Stomach (tissue), 8 donors: ENCODE measurements at regions not wholly inside any gene's neighbourhood (a gene's known extent, or its start where the extent isn't known, plus 50 kb on each side); places are given as distances from the start of the nearest gene placed in this dataset.

ENCODE experiments used
- DNase-seq, 2 donors: peaks; one replicate each; pipeline versions ENCODE4 v3.0.0 to v3.0.0-alpha.2; 2013 to 2019
- H3K27ac ChIP-seq, 5 donors: fragments of 200-600 bp in 4 of 5; sonication (generic) in 4 of 5; one replicate each; pipeline ENCODE4 v1.5.1; 2013 to 2019; ENCODE audit warnings: mild to moderate bottlenecking in 1 of 5, moderate library complexity in 1 of 5
- H3K27me3 ChIP-seq, 3 donors: fragments of 200-600 bp; sonication (generic); one replicate each; pipeline ENCODE4 v1.5.1; 2017 to 2019; ENCODE audit warnings: mixed run types in 1 of 3
- H3K36me3 ChIP-seq, 4 donors: fragments of 200-600 bp; sonication (generic); 1 replicate in 3 of 4; 2 replicates in 1 of 4; pipeline ENCODE4 v1.5.1; 2016 to 2019
- H3K4me1 ChIP-seq, 4 donors: fragments of 200-600 bp; sonication (generic); one replicate each; pipeline ENCODE4 v1.5.1; 2016 to 2019
- H3K4me3 ChIP-seq, 4 donors: fragments of 200-600 bp; sonication (generic) in 3 of 4; one replicate each; pipeline ENCODE4 v1.5.1; 2016 to 2019; ENCODE audit warnings: mild to moderate bottlenecking in 1 of 4
- H3K9me3 ChIP-seq, 4 donors: fragments of 200-600 bp; sonication (generic); one replicate each; pipeline ENCODE4 v1.5.1; 2016 to 2019
- EP300 ChIP-seq: sonication (generic); formaldehyde crosslinking; IDR thresholded peaks from one replicate; pipeline ENCODE4 v1.6.1; 2017; ENCODE audit warnings: antibody characterized with exemption
- POLR2A ChIP-seq, 4 donors: fragments of 450-650 bp; IDR thresholded peaks; one replicate each; pipeline ENCODE4 v1.6.1; 2016; ENCODE audit warnings: antibody characterized with exemption in 4 of 4, control low read depth in 2 of 4, mild to moderate bottlenecking in 1 of 4, moderate library complexity in 1 of 4
- POLR2AphosphoS5 ChIP-seq, 3 donors: sonication (generic); formaldehyde crosslinking; IDR thresholded peaks; one replicate each; pipeline ENCODE4 v1.6.1; 2016; ENCODE audit warnings: antibody characterized with exemption in 3 of 3
- WGBS, 5 donors: extraction: QIAGEN DNeasy Blood & Tissue Kit in 3 of 5; methylation state at CpG; one replicate each; pipeline versions ENCODE4 v1.1.5 to v1.1.7; 2013 to 2018; 5-methylcytosine and 5-hydroxymethylcytosine counted together
- intact Hi-C: fragments of 100-400 bp; cut with DNase I; formaldehyde crosslinking; loops from one replicate; pipeline ENCODE4 v1.15.1; 2023; ENCODE audit warnings: low total_unique reads
- TF ChIP-seq, protein P1 (sequence below), 7 experiments: fragments of 450-650 bp in 4 of 7; fragments of 200-600 bp in 3 of 7; sonication (generic) in 3 of 7; IDR thresholded peaks; one replicate each; pipeline ENCODE4 v1.5.1; 2016 to 2019; ENCODE audit warnings: antibody characterized with exemption in 7 of 7, control low read depth in 2 of 7, mild to moderate bottlenecking in 1 of 7
- donor health status: healthy with polysubstance abuse.
- donor health status: Bipolar disorder and iron deficiency.
- donor health status: healthy.

DNA sequence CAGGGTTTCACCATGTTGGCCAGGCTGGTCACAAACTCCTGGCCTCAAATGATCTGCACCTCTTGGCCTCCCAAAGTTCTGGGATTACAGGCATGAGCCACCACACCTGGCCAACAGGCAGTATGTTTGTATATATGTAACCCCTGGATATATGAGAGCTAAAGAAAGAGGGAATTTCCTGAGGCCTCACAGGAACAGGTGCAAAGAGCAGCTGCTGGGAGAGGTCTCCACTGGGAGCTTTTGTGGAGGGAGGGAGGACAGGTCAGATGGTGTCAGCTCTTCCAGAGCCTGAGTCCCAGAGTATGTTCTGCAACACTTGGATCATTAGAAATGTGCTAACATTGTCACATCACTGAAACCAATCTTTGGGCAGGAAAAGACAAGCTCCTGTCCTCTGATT, 110.1 kb upstream of the KIF5B start:
- TF ChIP-seq, protein P1, sequence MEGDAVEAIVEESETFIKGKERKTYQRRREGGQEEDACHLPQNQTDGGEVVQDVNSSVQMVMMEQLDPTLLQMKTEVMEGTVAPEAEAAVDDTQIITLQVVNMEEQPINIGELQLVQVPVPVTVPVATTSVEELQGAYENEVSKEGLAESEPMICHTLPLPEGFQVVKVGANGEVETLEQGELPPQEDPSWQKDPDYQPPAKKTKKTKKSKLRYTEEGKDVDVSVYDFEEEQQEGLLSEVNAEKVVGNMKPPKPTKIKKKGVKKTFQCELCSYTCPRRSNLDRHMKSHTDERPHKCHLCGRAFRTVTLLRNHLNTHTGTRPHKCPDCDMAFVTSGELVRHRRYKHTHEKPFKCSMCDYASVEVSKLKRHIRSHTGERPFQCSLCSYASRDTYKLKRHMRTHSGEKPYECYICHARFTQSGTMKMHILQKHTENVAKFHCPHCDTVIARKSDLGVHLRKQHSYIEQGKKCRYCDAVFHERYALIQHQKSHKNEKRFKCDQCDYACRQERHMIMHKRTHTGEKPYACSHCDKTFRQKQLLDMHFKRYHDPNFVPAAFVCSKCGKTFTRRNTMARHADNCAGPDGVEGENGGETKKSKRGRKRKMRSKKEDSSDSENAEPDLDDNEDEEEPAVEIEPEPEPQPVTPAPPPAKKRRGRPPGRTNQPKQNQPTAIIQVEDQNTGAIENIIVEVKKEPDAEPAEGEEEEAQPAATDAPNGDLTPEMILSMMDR (IDR thresholded peaks at IDR 0.05): no peak
- TF ChIP-seq EP300: no peak
- TF ChIP-seq POLR2A (IDR thresholded peaks at IDR 0.05): no peak
- no peak for TF ChIP-seq POLR2AphosphoS5 (IDR thresholded peaks at IDR 0.05)
- intact Hi-C loops: no loop called here
- Histone ChIP-seq H3K4me3 (no peak overlapping the region), H3K36me3 (no peaks in the 10 kb centered on the region), H3K4me1 (peaks cover 0 to 28% (median 16%) of the 10 kb centered on the region in 4 donors), H3K27ac (no peak overlapping the region), H3K9me3 (no peaks in the 10 kb centered on the region), H3K27me3 (no peaks in the 10 kb centered on the region)
- no peak for DNase-seq

DNA sequence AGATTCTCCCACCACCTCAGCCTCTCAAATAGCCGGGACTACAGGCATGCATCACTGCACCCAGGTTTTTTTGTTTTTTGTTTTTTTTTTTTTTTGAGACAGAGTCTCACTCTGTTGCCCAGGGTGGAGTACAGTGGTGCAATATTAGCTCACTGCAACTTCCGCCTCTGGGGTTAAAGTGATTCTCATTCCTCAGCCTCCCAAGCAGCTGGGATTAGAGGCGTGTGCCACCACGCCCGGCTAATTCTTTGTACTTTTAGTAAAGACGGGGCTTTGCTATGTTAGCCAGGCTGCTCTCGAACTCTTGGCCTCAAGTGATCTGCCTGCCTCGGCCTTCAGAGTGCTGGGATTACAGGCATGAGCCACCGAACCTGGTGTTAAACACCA, 107.5 kb upstream of the KIF5B start:
- Histone ChIP-seq H3K4me1 (peaks cover 0 to 10% (median 8%) of the 10 kb centered on the region in 4 donors), H3K27me3 (no peaks in the 10 kb centered on the region), H3K9me3 (no peaks in the 10 kb centered on the region), H3K36me3 (no peaks in the 10 kb centered on the region), H3K4me3 (no peak overlapping the region), H3K27ac (peak overlapping the region in 4 of 5 donors; percentile 39 to 59 (median 52))
- 48 to 76% (median 55%) methylated on average over 9 of the region's 9 CpGs for WGBS, 5 donors
- TF ChIP-seq, protein P1 (IDR thresholded peaks at IDR 0.05): no peak
- no peak for TF ChIP-seq POLR2A (IDR thresholded peaks at IDR 0.05)
- TF ChIP-seq EP300: no peak
- no peak for TF ChIP-seq POLR2AphosphoS5 (IDR thresholded peaks at IDR 0.05)
- intact Hi-C loops: no loop called here
- peak; percentile 36 to 39 for DNase-seq

DNA sequence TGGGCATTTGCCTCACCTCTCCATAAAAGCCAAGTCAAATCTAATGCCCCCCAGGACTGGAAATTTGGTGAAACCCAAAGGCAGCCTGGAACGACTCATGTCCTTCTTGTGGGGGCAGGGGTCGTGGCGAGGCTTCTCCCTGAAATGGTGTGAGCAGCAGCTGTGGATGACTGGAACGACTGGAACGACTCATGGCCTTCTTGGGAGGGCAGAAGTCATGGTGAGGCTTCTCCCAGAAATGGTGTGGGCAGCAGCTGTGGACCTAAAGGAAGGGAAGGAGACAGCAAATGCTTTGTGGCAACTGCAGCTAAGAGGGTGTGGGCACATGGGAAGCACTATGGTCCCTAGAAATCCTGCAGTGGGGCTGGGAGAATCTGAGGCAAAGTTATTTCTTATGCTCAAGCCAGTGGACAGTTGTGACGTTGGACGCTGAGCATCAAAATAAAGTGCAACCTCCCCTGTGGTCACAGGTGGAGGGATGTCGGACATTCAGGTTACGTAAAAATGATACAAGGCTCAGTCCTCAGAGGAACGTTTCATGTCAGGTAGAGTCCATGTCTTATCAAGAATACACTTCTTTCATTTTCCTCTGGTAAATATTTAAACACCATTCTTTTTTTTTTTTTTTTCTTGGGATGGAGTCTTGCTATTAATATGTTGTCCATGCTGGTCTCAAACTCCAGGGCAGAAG, 107.0 kb upstream of the KIF5B start:
- Histone ChIP-seq H3K27me3 (no peaks in the 10 kb centered on the region), H3K9me3 (no peaks in the 10 kb centered on the region), H3K4me1 (peaks cover 0 to 10% (median 8%) of the 10 kb centered on the region in 4 donors), H3K27ac (peak overlapping the region in 4 of 5 donors; percentile 39 to 71 (median 52)), H3K36me3 (no peaks in the 10 kb centered on the region), H3K4me3 (no peak overlapping the region)
- no peak for TF ChIP-seq POLR2AphosphoS5 (IDR thresholded peaks at IDR 0.05)
- TF ChIP-seq EP300: no peak
- no peak for TF ChIP-seq POLR2A (IDR thresholded peaks at IDR 0.05)
- intact Hi-C loops: no loop called here
- 45 to 69% (median 56%) methylated on average over 10 of the region's 10 CpGs for WGBS, 5 donors
- DNase-seq: peak in 1 of 2 donors; percentile 25

DNA sequence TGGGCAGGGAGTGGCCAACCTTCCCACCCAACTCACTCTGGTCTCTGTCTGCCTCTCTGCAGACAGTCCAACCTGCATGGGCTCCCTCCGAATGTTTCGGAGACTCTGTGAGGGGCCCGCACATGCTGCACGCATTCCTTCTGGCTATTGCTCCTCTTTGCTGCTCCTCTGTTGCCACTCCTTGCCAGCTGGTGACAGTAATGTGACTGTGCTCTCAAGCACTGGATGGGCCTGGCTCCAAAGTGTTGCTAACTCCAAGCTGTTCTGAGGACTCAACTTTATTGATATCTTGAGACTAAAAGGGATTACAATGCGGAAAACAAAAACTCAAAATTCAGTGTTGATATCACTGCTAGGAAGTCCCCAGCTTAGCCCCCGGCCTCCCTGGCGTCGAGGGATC, 105.4 kb upstream of the KIF5B start:
- Histone ChIP-seq H3K9me3 (no peaks in the 10 kb centered on the region), H3K4me3 (no peak overlapping the region), H3K4me1 (peaks cover 0 to 10% (median 8%) of the 10 kb centered on the region in 4 donors), H3K27ac (no peak overlapping the region), H3K36me3 (no peaks in the 10 kb centered on the region), H3K27me3 (no peaks in the 10 kb centered on the region)
- no peak for TF ChIP-seq POLR2A (IDR thresholded peaks at IDR 0.05)
- TF ChIP-seq, protein P1 (IDR thresholded peaks at IDR 0.05): no peak
- TF ChIP-seq EP300: no peak
- no peak for TF ChIP-seq POLR2AphosphoS5 (IDR thresholded peaks at IDR 0.05)
- 89 to 98% (median 93%) methylated on average over 8 of the region's 8 CpGs for WGBS, 5 donors
- DNase-seq: no peak
- intact Hi-C loops: no loop called here

DNA sequence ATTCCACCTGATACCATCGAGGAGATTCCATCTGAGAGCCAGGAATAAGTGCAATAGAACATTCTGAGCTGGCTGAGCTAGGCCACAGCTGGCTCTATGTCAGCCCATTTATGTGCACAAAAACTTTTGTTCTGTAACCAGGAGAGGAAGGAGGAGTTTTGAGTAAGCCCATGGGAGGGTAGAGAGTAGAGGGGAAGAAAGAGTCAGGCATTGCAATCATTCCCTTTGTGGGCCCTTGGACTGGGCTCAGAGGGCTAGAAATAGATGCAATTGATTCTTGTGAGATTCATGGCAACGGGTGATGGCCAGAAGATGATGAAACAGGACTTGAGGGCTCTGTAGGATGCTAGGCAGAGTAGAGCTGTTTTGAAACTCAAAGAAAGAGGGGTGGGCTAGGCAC, 104.6 kb upstream of the KIF5B start:
- no peaks in the 10 kb centered on the region for H3K27me3 ChIP-seq
- no peak for TF ChIP-seq POLR2AphosphoS5 (IDR thresholded peaks at IDR 0.05)
- TF ChIP-seq, protein P1 (IDR thresholded peaks at IDR 0.05): no peak
- no peak for TF ChIP-seq EP300
- TF ChIP-seq POLR2A (IDR thresholded peaks at IDR 0.05): no peak
- H3K36me3 ChIP-seq: no peaks in the 10 kb centered on the region
- H3K9me3 ChIP-seq: no peaks in the 10 kb centered on the region
- DNase-seq: no peak
- H3K4me3 ChIP-seq: no peak overlapping the region
- WGBS, 5 donors: 57 to 73% (median 70%) methylated on average over 2 of the region's 2 CpGs
- H3K27ac ChIP-seq: no peak overlapping the region
- peaks cover 0 to 10% (median 8%) of the 10 kb centered on the region in 4 donors for H3K4me1 ChIP-seq
- intact Hi-C loops: no loop called here
